T-helper 1 cell (primary cell): ENCODE measurements at regions not wholly inside any gene's neighbourhood (a gene's known extent, or its start where the extent isn't known, plus 50 kb on each side); places are given as distances from the start of the nearest gene placed in this dataset.
A peak's percentile ranks its signal among the peaks of the same experiment; 100 is the strongest.
"Not testable (repeated sequence)": the region's sequence is repeated elsewhere in the genome, so short reads cannot be mapped to it uniquely, and the experiment has no call there.

ENCODE experiments used
- DNase-seq, 5 donors: peaks; one replicate each; pipeline ENCODE4 v3.0.0-alpha.2; 2012 to 2020

DNA sequence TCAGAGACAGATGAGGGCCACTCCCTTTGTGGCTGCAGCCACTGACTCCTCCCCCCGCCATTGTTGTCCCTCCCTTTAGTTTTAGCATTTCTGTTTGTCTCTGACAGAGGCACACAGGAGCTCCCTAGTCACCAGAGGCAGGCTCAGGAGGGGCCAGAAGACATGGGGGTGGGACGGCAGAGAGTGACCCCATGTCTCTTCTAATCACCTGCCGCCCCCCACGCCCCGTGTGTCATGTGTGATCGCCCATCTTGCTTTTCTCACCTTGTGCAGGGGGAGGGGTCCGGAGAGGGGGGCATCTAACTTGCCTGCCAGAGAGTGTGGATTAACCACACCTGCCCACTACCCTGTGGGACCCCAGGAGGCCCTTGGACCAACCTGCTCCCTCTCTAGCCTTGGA is 246.7 kb upstream of the TP53TG3C start:
- DNase-seq, result not testable (repeated sequence)

DNA sequence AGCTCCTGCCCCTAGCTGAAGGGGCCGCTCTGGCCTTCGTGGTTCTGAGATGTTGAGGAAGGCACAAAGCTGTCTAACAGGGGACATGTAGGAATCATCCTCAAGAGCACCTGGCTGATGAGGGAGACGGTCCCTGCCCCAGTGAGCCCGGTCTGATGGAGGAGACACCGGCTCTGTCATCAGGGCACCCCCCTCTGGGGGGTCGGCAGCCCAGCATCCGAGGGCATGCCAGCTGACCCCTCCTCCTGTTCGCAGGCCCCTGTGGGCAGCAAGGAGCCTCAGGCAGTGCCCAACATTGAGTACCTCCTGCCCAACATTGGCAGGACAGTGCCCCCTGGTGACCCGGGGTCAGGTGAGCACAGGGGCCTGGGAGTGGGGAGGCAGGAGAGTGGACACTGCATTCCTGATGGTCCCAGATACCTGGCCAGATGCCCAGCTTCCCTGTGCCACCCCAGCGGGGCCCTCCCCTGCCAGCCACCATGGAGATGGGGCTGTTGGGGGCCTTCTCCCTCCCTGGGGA is 247.9 kb upstream of the TP53TG3C start:
- DNase-seq, result not testable (repeated sequence)

DNA sequence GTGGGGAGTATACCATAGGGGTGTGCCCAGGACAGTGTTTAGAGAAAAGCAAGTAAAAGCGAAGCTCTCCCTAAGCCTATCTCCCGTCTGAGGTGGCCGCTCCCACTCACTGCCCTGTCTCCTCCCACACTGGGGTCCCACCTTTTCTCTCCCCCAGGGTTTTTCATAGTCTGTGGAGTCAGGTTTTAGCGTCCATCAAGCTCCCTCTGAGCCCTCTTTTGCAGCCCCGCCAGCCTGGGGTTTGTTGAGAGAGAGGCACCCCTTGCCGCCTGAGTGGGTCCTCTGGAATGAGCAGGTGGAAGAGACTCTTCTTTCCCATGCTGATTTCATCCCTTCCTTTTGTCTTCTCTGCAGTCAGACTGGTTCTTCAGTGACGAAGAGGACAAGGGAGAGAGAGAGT is 248.7 kb upstream of the TP53TG3C start:
- DNase-seq, result not testable (repeated sequence)

DNA sequence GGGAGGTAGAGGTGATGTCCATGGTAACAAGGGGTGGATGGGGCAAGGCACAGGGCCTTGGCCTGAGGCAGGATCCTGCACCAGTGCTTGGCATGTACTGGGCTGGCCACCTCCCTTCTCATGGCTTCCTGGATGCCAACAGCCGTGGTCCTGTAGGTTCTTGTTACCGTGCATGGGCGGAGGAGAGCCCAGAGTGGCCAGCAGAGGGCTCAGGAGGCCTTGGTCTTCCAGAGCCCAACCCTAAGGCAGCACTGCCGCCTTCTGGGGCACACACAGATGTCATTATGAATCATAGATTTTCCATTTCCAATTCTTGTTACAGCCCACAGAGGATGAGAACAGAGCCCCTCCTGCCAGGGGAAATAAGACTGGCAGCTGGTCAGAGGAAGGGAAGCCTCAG is 254.2 kb upstream of the TP53TG3C start:
- not testable (repeated sequence) for DNase-seq

DNA sequence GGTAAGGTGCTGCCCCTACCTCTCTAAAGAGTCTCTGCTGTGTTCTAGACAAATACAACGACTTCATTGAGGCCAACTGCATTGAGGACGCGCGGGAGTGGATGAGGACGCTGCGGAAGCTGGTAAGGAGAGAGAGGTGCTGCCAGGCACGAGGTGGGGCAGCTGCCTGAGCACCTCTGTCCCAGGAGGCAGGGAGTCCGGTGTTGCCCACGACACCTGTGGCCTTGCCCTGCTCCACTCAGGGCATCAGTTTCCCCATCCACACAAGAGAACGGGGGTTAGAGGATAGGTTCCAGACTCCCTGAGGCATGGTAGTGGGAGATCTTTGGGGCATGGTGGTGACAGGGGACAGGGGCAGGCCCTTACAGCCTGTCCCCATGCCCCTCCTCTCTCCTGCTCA is 256.1 kb upstream of the TP53TG3C start:
- DNase-seq, result not testable (repeated sequence)

DNA sequence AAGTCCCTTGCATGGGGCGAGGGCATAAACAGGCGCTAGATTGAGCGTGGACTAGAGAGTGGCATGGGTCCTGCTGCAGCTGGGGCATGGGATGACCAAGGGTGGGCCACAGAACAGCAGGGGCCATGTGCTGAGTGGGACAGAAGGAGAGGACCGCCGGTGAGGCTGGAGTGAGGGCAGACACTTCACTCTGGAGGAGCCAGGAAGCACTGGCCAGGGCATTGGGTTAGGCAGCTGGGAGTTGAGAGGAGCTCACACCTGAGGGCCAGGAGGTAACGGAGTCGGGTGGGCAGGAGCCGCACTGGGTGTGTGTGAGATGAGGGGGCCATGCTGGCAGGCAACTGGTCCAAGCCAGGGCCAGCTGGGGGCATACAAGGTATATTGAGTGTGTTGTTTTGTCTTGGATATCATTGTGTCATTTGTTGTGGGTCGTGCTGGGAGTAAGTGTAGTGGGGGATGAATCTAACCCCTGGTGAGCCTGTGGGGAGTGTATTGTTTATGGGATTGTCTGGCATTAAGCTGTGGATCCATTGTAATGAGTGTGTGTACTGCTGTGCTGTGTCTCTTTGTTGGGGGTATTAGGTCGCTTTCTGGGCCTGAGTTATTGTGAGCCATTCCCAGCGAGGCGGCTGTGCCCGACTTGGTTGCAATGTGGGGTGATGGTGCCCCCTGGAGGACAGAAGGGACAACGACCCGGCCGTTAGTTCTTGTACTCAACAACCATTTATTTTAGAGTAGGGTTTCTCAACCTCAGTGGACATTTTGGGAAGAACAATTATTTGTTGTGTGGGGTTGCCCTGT is 256.5 kb upstream of the TP53TG3 start:
- DNase-seq, result not testable (repeated sequence)

DNA sequence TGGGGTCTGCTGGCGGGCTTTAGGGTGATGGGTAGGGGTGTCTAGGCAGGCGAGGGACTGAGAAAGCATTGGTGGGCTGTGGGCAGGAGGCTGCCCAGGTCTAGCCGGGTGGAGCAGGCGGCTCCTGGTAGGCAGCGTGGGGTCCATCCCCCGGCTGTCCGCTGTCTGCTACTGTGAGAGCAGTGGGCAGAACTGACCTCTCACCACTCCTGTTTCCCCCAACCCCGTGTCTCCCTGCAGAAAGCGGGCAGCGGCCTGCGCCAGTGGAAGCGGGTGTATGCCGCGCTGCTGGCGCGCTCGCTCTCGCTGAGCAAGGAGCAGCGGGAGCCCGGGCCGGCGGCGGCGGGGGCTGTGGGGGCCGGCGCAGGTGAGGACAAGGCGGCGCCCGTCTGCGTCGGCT is 249.2 kb upstream of the TP53TG3 start:
- not testable (repeated sequence) for DNase-seq

DNA sequence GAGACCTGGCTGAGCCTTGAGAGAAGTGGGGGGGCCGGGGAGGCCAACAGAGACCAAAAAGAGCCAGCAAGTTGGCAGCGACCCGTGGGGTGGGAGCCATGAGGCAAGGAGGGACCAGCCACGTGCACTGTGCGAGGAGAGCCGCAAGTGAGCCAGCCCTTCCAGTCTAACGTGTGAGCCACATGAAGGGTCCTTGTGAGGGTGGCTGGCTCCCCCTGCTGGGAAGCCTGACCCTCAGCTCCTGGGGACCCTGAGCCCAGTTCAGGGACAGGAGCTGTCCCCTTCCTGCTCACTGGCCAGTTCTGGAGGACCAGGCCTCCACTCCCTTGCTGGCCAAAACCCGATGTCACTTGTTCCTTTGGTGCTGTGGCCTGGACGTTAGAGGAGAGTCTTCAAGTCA is 246.6 kb upstream of the TP53TG3 start:
- DNase-seq, result not testable (repeated sequence)

DNA sequence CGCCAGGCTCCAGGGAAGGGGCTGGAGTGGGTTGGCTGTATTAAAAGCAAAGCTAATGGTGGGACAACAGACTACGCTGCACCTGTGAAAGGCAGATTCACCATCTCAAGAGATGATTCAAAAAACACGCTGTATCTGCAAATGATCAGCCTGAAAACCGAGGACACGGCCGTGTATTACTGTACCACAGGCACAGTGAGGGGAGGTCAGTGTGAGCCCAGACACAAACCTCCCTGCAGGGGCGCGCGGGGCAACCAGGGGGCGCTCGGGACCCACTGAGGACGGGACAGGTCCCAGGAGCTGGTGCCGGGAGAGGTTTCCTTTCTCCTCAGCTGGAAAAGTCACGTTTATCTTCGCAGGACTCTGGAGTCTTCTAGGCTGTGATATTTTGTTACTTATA is 239.4 kb upstream of the TP53TG3 start:
- not testable (repeated sequence) for DNase-seq

DNA sequence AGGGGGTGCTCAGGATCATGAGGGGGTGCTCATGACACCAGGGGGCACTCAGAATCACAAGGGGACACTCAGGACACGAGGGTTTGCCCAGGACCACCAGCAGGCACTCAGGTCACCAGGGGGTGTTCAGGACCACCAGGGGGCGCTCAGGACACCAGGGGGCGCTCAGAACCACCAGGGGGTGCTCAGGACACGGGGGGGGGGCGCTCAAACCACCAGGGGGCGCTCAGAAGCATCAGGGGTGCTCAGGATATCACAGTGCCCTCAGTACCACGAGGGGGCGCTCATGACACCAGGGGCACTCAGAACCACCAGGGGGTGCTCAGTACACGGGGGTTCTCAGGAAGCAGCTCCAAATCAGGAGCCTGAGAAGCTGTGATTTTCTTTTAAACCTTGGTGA is 221.8 kb upstream of the TP53TG3 start:
- DNase-seq, result peak in 2 of 5 donors; percentile 1 to 25

DNA sequence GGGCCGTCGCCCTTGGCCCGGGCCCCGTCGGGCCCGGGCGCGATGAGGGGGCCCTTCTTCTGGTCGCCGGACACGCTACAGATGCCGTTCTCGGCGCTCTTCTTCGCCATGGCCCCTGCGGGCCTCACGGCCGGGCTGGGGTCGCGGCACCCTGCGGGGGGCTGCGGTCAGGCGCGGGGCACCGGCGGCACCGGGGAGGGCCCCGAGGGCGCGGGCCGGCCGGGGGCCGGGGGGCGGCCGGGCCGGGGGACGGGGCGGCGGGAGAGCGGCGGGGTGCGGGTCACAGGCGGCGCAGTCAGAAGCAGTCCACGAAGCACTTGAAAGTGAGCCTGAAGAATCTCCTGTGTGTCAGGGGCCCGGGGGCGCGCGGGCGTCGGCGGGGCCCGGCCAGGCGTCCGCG is 209.4 kb upstream of the TP53TG3 start:
- not testable (repeated sequence) for DNase-seq

DNA sequence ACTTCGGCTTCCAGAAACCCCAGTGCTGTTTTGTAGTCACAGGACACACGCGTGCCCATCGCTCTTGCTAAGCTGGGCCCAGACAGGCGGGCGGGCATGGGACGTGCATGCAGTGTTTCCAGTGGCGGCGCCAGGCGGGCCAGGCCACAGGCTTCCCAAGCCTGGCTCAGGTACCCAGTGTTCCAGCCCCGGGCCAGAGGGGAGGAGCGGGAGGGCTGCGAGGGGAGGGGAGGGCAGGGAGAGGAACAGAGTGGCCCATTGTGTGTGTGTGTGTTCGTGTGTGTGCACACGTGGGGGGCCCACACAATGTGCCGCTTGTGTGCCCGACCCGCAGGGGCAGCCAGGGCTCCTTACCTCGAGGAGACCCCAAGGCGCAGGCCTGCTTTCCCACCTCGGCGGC is 208.6 kb upstream of the TP53TG3 start:
- not testable (repeated sequence) for DNase-seq

DNA sequence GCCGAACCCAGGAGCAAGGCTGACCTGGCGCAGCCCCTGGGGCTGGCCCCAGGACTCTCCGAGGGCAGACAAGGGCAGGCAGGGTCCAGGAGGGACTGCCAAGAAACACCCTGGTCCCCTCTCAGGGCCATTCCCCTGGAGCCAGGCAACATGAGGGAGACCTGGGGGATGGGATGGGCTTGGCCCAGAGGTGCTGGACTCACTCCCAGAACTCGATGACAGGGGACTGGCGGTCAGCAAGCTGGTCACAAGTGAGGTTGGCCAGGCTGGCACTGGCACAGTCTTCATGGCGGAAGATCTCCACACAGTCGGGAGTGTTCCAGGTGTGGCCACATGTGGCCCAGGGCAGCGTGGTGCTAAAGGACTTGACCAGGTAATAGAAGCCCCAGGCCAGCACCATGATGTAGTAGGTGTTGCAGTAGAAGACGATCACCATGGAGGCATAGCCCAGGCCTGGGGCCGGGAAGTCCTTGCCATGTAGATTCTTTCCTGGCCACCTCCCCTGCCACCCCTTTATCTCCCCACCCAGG is 206.4 kb upstream of the TP53TG3 start:
- not testable (repeated sequence) for DNase-seq

DNA sequence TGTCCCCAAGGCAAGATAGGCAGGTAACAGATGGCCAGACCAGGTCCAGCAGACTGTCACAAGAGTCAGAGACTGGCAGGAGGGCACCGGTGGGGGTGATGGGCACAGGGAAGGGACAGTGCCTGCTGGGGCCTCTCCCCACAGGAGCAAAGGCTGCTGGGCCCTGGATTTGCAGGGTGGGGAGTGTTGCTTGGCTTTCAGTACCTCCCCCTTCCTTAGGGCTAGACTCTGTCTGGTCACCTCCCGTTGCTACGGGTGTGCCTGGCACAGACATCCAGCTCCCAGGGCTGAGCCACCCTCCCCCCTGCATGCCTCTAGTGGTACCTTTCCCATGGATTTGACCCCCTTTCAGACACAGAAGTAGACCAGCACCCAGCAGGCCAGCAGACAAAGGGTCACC is 205.7 kb upstream of the TP53TG3 start:
- not testable (repeated sequence) for DNase-seq

DNA sequence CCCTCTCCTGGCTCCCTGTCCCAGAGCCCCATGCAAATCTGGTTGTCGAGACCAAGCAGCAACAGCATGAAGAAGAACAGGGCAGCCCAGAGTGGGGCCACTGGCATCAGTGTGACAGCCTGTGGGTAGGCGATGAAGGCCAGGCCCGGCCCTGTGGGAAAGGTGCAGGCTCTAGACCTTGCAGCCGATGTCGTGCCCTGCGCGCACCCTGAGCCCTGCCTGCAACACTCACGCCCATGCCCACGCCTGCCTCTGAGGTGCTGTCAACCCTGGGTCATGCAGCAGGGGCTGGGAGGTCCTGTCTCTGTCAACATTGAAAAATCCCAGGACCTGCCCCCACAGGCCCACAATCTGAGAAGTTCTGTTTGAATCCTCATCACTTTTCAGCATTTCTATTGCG is 204.0 kb upstream of the TP53TG3 start:
- DNase-seq, result not testable (repeated sequence)

DNA sequence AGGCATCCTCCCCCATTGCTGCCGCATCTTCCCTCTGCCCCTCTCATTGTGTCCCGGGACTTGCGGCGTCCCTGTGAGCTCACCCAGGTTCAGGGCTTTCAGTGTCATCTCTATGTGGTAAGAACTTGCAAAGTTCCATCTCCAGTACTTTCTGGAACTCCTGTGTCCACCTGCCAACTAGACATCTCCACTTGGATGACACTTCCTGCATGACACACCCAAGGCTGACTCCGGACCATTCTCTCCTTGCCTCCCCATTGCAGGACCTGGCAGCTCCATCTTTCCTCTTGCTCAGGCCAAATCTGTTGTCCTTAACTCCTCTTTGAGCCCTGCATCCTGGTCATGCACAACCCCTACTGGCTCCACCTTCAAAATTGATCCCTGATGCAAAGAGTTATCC is 200.8 kb upstream of the TP53TG3 start:
- DNase-seq, result not testable (repeated sequence)

DNA sequence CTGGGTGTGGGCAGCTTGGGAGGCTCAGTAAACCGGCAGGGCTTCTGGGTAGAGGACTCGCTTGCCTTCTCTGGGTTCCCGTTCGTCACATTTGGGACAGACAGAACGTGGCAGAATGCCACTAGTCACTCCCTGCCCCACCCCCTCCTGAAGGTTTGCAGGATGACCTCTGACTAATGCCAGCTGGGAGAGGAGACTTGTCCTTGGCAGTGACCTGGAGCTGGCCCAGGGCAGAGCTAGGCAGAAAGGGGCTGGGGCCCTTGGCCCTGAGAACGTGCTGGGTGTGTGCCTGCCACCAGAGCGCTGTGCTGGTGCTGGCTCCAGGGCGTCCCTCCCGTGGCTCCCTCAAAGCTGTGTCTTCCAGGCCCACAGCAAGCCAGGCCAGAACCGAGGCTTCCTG is 197.8 kb upstream of the TP53TG3 start:
- DNase-seq, result not testable (repeated sequence)

DNA sequence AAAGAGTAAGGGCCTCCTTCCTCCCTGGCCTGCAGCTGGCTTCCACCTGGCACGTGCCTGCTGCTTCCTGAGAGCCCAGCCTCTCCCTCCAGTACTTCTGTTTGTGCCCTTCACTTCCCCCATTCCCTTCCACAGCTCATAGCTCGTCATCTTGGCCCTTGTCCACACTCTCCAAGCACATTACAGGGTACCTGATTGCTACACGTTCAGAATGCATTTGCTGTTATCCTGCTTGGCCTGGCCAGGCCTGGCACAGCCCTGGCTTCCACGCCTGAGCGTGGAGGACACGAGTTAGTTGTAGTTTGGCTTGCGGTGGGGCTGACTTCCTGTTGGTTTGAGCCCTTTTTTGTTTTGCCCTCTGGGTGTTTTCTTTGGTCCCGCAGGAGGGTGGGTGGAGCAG is 197.2 kb upstream of the TP53TG3 start:
- DNase-seq, result not testable (repeated sequence)

DNA sequence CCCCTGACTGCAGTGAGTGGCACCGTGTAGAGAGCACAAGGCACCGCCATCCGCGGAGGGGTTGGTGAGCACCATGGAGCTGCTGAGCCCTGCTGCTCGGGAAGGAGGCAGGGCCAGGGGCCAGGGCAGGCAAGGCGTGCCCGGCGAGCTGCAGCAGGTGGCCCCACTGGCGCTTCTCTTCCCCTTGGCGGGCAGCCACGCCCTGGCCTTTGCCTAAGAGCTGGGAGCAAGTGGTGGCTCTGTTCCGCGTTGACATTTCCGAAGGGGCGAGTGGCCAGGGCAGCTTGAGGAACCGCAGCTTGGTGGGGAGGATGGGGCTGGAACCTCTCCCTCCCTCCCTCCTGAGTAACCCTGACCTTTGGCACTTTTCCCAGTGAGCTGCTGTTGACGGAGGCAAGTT is 194.7 kb upstream of the TP53TG3 start:
- not testable (repeated sequence) for DNase-seq

DNA sequence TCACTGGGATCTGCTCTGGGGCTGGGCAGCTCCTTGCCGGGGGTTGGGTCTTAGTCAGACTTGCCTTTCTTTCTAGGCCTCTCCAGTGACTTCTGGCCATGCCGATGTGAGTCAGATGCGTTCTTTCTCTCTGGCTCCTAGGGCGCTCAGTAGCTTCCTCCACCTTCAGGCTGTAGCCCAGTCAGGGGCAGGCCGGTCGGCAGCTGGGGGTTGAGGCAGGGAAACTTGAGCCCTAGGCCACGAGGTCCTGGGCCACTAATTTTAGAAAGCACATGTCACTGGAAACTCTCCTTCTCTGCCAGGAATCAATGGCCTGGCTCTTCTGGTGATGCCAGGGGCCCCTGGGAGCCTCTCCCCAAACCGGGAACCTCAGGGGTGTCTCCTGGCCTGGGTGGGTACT is 192.4 kb upstream of the TP53TG3 start:
- not testable (repeated sequence) for DNase-seq

DNA sequence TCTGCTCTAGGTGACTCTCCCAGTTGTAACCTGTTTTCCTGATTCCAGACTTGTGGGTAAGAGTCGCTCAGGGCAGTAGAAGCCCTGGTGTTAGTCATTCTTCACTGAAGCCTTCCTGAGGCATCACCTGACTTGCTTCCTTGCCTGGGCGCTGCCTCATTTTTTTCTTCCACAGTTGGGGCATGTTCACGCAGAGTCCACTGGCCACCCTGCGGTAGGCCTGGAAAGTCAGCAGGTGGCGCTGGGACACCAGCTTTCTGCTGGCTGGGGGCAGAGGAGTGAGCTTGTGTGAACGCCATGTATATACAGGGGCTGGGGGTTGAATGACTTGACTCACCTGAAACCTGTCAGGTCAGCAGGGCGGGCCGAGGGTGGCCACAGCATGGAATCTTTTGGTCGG is 189.3 kb upstream of the TP53TG3 start:
- not testable (repeated sequence) for DNase-seq

DNA sequence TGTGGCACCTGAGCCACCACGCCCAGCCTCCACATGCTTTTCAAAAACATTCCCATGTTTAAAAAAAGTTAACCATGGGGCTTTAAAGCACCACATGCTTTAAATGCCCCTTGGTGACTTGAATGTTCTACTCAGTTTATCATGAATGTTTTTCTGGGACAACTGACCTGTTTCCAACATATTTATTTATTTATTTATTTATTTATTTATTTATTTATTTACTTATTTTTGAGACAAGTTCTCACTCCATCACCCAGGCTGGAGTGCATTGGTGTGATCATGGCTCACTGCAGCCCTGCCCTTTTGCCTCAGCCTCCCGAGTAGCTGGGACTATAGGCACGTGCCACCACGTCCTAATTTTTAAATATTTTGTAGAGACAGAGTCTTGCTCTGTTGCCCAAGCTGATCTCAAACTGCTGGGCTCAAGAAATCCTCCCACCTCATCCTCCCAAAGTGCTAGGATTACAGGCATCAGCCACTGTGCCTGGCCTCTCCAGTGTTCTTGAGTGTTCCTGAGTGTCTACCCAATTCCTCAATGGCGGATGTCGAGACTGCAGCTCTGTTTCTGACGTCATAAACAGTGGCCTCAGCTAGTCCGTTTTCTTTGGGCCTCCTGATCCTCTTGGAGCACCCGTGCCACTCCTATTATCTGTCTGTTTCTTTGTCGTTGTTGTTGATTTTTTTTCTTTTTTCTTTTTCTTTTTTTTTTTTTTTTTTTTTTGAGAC is 185.7 kb upstream of the TP53TG3 start:
- not testable (repeated sequence) for DNase-seq

DNA sequence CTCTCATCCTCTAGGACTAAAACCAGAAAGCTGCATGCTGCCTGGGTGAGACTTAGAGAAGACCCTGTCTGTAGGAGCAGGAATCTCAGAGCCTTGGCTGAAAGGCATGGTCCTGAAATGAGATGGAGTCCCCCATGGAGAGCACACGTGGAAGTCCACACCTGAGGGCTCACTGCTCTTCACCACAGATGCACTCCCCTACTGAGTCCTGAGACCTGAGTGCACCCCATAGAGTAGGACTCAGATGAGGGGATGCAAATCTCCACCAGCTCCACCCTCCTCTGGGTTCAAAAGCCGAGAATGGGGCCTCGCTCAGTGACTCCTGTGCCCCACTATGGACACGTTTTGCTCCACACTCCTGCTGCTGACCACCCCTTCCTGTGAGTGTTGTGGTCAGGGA is 171.4 kb upstream of the TP53TG3 start:
- not testable (repeated sequence) for DNase-seq

DNA sequence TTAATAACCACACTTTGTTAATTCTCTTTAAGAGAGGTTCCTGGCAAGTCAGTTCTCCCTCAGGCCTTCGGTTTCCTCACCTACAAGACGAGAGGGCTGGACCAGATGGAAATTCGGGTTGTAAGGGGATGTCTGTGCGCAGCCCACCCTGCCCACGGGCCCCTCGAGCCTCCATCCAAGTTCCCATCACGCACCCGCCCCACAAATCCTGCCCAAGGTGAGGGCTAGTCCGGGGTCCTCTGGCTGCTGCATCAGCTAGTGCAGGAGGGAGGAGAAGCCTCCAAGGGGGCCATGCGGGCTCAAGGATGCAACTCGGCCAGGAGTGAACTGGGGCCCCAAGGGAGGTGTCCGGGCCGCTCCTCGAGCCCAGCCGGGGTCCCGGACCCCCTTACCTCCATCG is 169.6 kb upstream of the TP53TG3 start:
- not testable (repeated sequence) for DNase-seq
